HepG2 (cell line): ENCODE measurements at regions not wholly inside any gene's neighbourhood (a gene's known extent, or its start where the extent isn't known, plus 50 kb on each side); places are given as distances from the start of the nearest gene placed in this dataset.

ENCODE experiments used
- ATAC-seq: fragments of 200-7000 bp; cut with Tn5 transposase; 3 replicates; pipeline ENCODE4 v1.9.1; 2020; ENCODE audit warnings: mild to moderate bottlenecking, moderate library complexity
- BruUV-seq: library from RNA; stranded (reverse); fragments of 400-500 nt; replicated peaks from 2 replicates; lab custom pipeline; 2021; lab: Mats Ljungman, UMichigan
- CTCF ChIA-PET: fragments of 300-600 bp; formaldehyde crosslinking; extraction: SDS; loops from one replicate; lab custom pipeline; 2021; ENCODE audit warnings: low total read pairs, inconsistent platforms, low intra/inter-chr PET ratio; lab: Yijun Ruan, JAX
- POLR2A ChIA-PET: fragments of 350-600 bp; sonication (Branson Sonifier 250); formaldehyde crosslinking; loops from one replicate; lab custom pipeline; 2020; ENCODE audit warnings: antibody characterized with exemption, inconsistent platforms; lab: Yijun Ruan, JAX
- DNase-seq: peaks from one replicate; pipeline ENCODE4 v3.0.0-alpha.2; 2015; ENCODE audit warnings: low spot score
- FAIRE-seq: peaks from 3 replicates; lab custom pipeline; 2011; peaks lifted over from hg19 to GRCh38; lab: Jason Lieb, UNC
- H2AFZ ChIP-seq: one replicate; pipeline ENCODE4 v1.6.1; 2011; ENCODE audit warnings: low read length, inconsistent platforms
- H3K27ac ChIP-seq: fragments of 300-600 bp; 3 replicates; pipeline ENCODE4 v1.8.0; 2011; ENCODE audit warnings: mixed run types, mild to moderate bottlenecking, mixed read lengths, low read length, inconsistent platforms; ENCODE audit not compliant: insufficient read depth; ENCODE audit errors: extremely low read length
- H3K27me3 ChIP-seq, 2 experiments: fragments of 200-600 bp in 1 of 2; 2 replicates in 1 of 2; 3 replicates in 1 of 2; pipeline versions ENCODE4 v1.6.0 to v1.8.0; 2011; ENCODE audit warnings: low read length in 2 of 2, mild to moderate bottlenecking in 2 of 2, moderate library complexity in 2 of 2, inconsistent platforms in 1 of 2; ENCODE audit not compliant: insufficient read depth in 2 of 2, control insufficient read depth in 1 of 2
- H3K36me3 ChIP-seq, 2 experiments: fragments of 200-600 bp in 1 of 2; replicated peaks in 1 of 2; 2 replicates in 1 of 2; 3 replicates in 1 of 2; pipeline versions ENCODE4 v1.5.1 to v1.8.0; 2011; ENCODE audit warnings: low read length in 2 of 2, inconsistent platforms in 1 of 2; ENCODE audit not compliant: insufficient read depth in 2 of 2, control insufficient read depth in 1 of 2
- H3K4me1 ChIP-seq: 2 replicates; pipeline ENCODE4 v1.5.1; 2012; ENCODE audit warnings: low read length, inconsistent platforms; ENCODE audit not compliant: insufficient read depth
- H3K4me2 ChIP-seq: 2 replicates; pipeline ENCODE4 v1.6.0; 2011; ENCODE audit warnings: low read depth, low read length, inconsistent platforms
- H3K4me3 ChIP-seq, 3 experiments: fragments of 200-600 bp in 1 of 3; sonication (generic), shearing (Covaris generic) in 1 of 3; replicated peaks in 1 of 3; 2 replicates each; pipeline ENCODE4 v1.5.1; 2011 to 2016; ENCODE audit warnings: low read length in 3 of 3, inconsistent platforms in 2 of 3, low read depth in 2 of 3, mild to moderate bottlenecking in 2 of 3, control low read depth in 1 of 3, mixed read lengths in 1 of 3; ENCODE audit not compliant: insufficient read depth in 1 of 3
- H3K79me2 ChIP-seq: one replicate; pipeline ENCODE4 v1.6.1; 2011; ENCODE audit warnings: low read length, inconsistent platforms; ENCODE audit not compliant: insufficient read depth
- H3K9ac ChIP-seq: 2 replicates; pipeline ENCODE4 v1.6.0; 2011; ENCODE audit warnings: mild to moderate bottlenecking, low read depth, low read length, inconsistent platforms; ENCODE audit not compliant: insufficient read depth
- H3K9me3 ChIP-seq: 2 replicates; pipeline ENCODE4 v1.5.1; 2012; ENCODE audit warnings: mild to moderate bottlenecking, low read length
- H4K20me1 ChIP-seq: 2 replicates; pipeline ENCODE4 v1.6.0; 2011; ENCODE audit warnings: inconsistent platforms, mild to moderate bottlenecking, low read length, moderate library complexity; ENCODE audit not compliant: insufficient read depth
- BRCA1 ChIP-seq: sonication (generic); formaldehyde crosslinking; IDR thresholded peaks from 2 replicates; pipeline ENCODE4 v1.4.0; 2020; ENCODE audit warnings: missing genetic modification reagents
- DPF2 ChIP-seq: sonication (generic); formaldehyde crosslinking; IDR thresholded peaks from 2 replicates; pipeline ENCODE4 v1.4.0; 2020; ENCODE audit warnings: mild to moderate bottlenecking, low read depth, missing genetic modification reagents, borderline replicate concordance
- KDM4B ChIP-seq: sonication (generic); formaldehyde crosslinking; IDR thresholded peaks from 2 replicates; pipeline ENCODE4 v1.4.0; 2020; ENCODE audit warnings: missing genetic modification reagents
- KLF13 ChIP-seq: sonication (generic); formaldehyde crosslinking; IDR thresholded peaks from 2 replicates; pipeline ENCODE4 v1.4.0; 2020; ENCODE audit warnings: mild to moderate bottlenecking, missing genetic modification reagents
- MTA3 ChIP-seq: sonication (generic); formaldehyde crosslinking; IDR thresholded peaks from 2 replicates; pipeline ENCODE4 v1.4.0; 2020; ENCODE audit warnings: missing genetic modification reagents
- NFIC ChIP-seq: IDR thresholded peaks from 2 replicates; pipeline ENCODE4 v1.6.1; 2012; ENCODE audit warnings: mild to moderate bottlenecking, low read length, inconsistent platforms
- NFRKB ChIP-seq: fragments of 450-650 bp; IDR thresholded peaks from 2 replicates; pipeline ENCODE4 v1.6.1; 2017
- RAD51 ChIP-seq: fragments of 450-650 bp; IDR thresholded peaks from 2 replicates; pipeline ENCODE4 v1.6.1; 2016; ENCODE audit warnings: borderline replicate concordance
- ZFP90 ChIP-seq: sonication (generic); formaldehyde crosslinking; IDR thresholded peaks from 2 replicates; pipeline ENCODE4 v1.8.0; 2022; ENCODE audit warnings: missing genetic modification reagents, mild to moderate bottlenecking, inconsistent platforms, borderline replicate concordance
- ZNF12 ChIP-seq: sonication (generic); formaldehyde crosslinking; IDR thresholded peaks from 2 replicates; pipeline ENCODE4 v1.5.0; 2020; ENCODE audit warnings: missing genetic modification reagents
- ZNF496 ChIP-seq: sonication (generic); formaldehyde crosslinking; IDR thresholded peaks from 2 replicates; pipeline ENCODE4 v1.8.1; 2023; ENCODE audit warnings: mild to moderate bottlenecking, moderate library complexity, missing genetic modification reagents; ENCODE audit not compliant: insufficient replicate concordance
- ZNF616 ChIP-seq: sonication (generic); formaldehyde crosslinking; IDR thresholded peaks from 2 replicates; pipeline ENCODE4 v1.5.0; 2020; ENCODE audit warnings: low read depth, mild to moderate bottlenecking, missing genetic modification reagents
- ZNF652 ChIP-seq: IDR thresholded peaks from 2 replicates; pipeline ENCODE4 v1.6.1; 2016; ENCODE audit warnings: low read depth, borderline replicate concordance
- WGBS: methylation state at CpG from one replicate; pipeline ENCODE4 v1.1.6; 2017; ENCODE audit warnings: low lambda C conversion rate; 5-methylcytosine and 5-hydroxymethylcytosine counted together
- in situ Hi-C: cut with HindIII; loops from 2 replicates; pipeline ENCODE4 v1.10.0; 2017; ENCODE audit warnings: low pct_unique_long_range_greater_than_20kb; ENCODE audit not compliant: extremely low pct_ligation_motif_present
- intact Hi-C: fragments of 100-400 bp; cut with micrococcal nuclease; formaldehyde crosslinking; loops from one replicate; pipeline ENCODE4 v1.10.0; 2022; ENCODE audit not compliant: unreplicated experiment

DNA sequence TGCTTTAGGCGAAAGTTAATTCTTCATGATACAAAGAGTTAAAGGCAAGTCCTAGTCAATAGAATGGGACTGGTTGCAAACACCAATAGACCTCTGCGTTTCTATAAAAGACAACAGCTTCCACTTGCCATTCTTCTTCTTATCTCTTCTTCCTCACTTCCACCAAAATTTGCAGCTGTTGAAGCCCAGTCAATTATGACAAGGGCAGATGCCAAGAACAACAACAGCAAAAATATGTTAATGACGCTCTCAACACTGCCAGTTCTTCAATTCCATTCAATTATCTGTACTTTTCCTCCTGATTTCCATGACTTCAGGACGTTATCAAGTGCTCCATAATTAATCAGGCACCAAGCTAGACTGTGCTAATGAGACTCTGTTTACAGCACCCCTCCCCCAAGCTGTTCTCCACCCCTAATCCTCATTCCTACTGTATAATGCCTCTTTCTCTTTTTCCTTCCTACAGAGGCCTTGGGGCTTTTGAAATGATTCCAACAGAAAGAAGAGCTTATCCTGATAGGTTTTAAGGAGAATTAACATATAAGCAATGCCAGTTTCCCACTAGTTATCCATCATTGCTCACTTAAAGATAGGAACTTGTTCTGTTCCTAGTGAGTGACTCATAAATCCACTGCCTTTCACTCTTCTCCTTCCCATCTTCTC, 1160.5 kb downstream of the IGSF11 start:
- CTCF ChIA-PET = no interaction called here
- 10% methylated on average over 4 of the region's 4 CpGs for WGBS
- ATAC-seq (no peak), FAIRE-seq (no peak), DNase-seq (no peak)
- POLR2A ChIA-PET = no interaction called here
- no peak overlapping the region for H3K9ac ChIP-seq
- intact Hi-C loops = no loop called here
- H3K27me3 ChIP-seq = no peaks in the 10 kb centered on the region
- no peaks in the 10 kb centered on the region for H4K20me1 ChIP-seq
- no TSS peak for BruUV-seq
- H3K4me2 ChIP-seq = no peak overlapping the region
- no peak for TF ChIP-seq ZNF652 (CRISPR knock-in tag)
- TF ChIP-seq ZNF496 (CRISPR knock-in tag) = no peak
- no peak for TF ChIP-seq DPF2 (CRISPR knock-in tag)
- TF ChIP-seq KDM4B = no peak
- no peak for TF ChIP-seq ZNF616 (CRISPR knock-in tag)
- TF ChIP-seq NFRKB = no peak
- no peaks in the 10 kb centered on the region for H3K36me3 ChIP-seq
- no peaks in the 10 kb centered on the region for H3K79me2 ChIP-seq
- H3K27ac ChIP-seq = no peak overlapping the region
- in situ Hi-C loops = no loop called here
- no peak overlapping the region for H2AFZ ChIP-seq
- no peaks in the 10 kb centered on the region for H3K9me3 ChIP-seq
- no peak overlapping the region for H3K4me3 ChIP-seq
- no peaks in the 10 kb centered on the region for H3K4me1 ChIP-seq

DNA sequence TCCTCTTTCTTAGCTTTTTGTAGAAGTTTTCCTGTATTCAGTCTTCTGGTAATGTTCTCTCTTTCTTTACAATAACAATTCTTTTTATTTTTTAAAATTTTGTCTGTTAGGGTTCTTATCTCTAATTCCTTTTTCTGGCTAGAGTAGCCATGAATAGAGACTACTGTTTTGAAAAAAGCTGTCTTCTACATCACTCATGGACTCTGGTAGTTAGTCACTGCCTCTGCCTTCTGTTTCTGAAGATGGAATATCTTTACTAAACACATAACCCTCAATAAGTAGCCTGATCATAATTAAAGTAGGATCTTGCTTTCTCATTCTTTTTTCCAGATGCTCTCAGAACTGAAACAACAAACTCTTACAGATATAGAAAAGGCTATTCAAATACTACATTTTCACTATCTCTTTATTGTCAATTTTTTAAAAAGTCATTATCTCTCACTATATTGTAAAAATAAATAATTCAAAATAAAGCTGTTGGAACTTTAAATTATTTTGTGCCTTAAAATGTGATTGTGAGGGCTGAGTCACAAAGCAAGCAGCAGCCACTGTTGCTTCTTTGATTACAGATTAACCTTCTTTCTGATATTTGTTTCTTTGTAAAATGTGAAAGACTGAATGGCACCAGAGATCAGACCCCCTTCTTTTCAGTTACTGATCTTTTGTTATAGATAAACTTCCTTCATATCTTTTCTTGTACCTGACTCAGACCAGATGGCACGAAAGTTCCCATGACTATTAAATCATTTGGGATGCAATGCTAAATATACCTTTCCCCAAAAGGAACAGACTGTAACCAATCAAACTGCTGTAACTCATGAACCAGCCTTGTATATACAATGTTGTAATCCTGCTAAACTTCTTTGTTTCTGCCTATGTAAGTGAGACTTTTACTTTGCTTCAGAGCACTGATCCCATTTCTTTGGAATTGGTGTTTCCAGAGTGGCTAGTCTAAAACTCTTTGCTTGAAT, 1159.5 kb downstream of the IGSF11 start:
- BruUV-seq = no TSS peak
- intact Hi-C loops = no loop called here
- H3K27me3 ChIP-seq = no peaks in the 10 kb centered on the region
- H3K4me3 ChIP-seq = no peak overlapping the region
- no peaks in the 10 kb centered on the region for H4K20me1 ChIP-seq
- H3K36me3 ChIP-seq = no peaks in the 10 kb centered on the region
- DNase-seq = no peak
- no peak overlapping the region for H3K4me2 ChIP-seq
- no peak for ATAC-seq
- H3K27ac ChIP-seq = no peak overlapping the region
- CTCF ChIA-PET = no interaction called here
- H3K9me3 ChIP-seq = no peaks in the 10 kb centered on the region
- POLR2A ChIA-PET = no interaction called here
- 4% methylated on average over 1 of the region's 1 CpG for WGBS
- no peaks in the 10 kb centered on the region for H3K79me2 ChIP-seq
- no peak overlapping the region for H2AFZ ChIP-seq
- TF ChIP-seq KLF13 (CRISPR knock-in tag) (no peak), BRCA1 (CRISPR knock-in tag) (no peak), ZNF12 (CRISPR knock-in tag) (no peak), ZNF616 (CRISPR knock-in tag) (no peak), RAD51 (no peak), NFIC (no peak), MTA3 (CRISPR knock-in tag) (no peak), ZFP90 (CRISPR knock-in tag) (no peak)
- no peaks in the 10 kb centered on the region for H3K4me1 ChIP-seq
- no peak overlapping the region for H3K9ac ChIP-seq
- in situ Hi-C loops = no loop called here
- FAIRE-seq = no peak
